PC-3 (cell line): ENCODE measurements at regions not wholly inside any gene's neighbourhood (a gene's known extent, or its start where the extent isn't known, plus 50 kb on each side); places are given as distances from the start of the nearest gene placed in this dataset.

ENCODE experiments used
- ATAC-seq: fragments of 200-7000 bp; cut with Tn5 transposase; 2 replicates; pipeline ENCODE4 v1.9.1; 2020; ENCODE audit warnings: mild to moderate bottlenecking, moderate library complexity
- BruUV-seq: library from RNA; stranded (reverse); fragments of 400-500 nt; replicated peaks from 2 replicates; lab custom pipeline; 2021; lab: Mats Ljungman, UMichigan
- CTCF ChIA-PET: fragments of 300-600 bp; sonication (Branson Sonifier 250); formaldehyde crosslinking; loops from one replicate; lab custom pipeline; 2022; ENCODE audit warnings: antibody characterized with exemption; lab: Charles Lee
- POLR2A ChIA-PET: fragments of 300-600 bp; sonication (Branson Sonifier 250); formaldehyde crosslinking; loops from one replicate; lab custom pipeline; 2022; ENCODE audit warnings: antibody characterized with exemption; ENCODE audit not compliant: unreplicated experiment; lab: Charles Lee
- DNase-seq: peaks from one replicate; pipeline ENCODE4 v3.0.0-alpha.2; 2015
- H2AFZ ChIP-seq: fragments of 300-600 bp; sonication (generic); 2 replicates; pipeline ENCODE4 v1.6.0; 2016; ENCODE audit warnings: antibody characterized with exemption, low read length
- H3F3A ChIP-seq: fragments of 300-600 bp; sonication (generic); one replicate; pipeline ENCODE4 v1.6.0; 2017; ENCODE audit warnings: antibody characterized with exemption, low read length, control low read depth, mild to moderate bottlenecking; ENCODE audit not compliant: unreplicated experiment
- H3K27ac ChIP-seq: fragments of 300-600 bp; sonication (generic); 2 replicates; pipeline ENCODE4 v1.5.1; 2016; ENCODE audit warnings: mild to moderate bottlenecking, low read length
- H3K27me3 ChIP-seq: fragments of 300-600 bp; sonication (generic); 2 replicates; pipeline ENCODE4 v1.6.1; 2016; ENCODE audit warnings: low read length, mixed read lengths
- H3K36me3 ChIP-seq: fragments of 300-600 bp; sonication (generic); 2 replicates; pipeline ENCODE4 v1.6.1; 2016; ENCODE audit warnings: low read depth, mixed run types, low read length, mixed read lengths
- H3K4me1 ChIP-seq: fragments of 300-600 bp; sonication (generic); 2 replicates; pipeline ENCODE4 v1.5.1; 2016; ENCODE audit warnings: low read length; ENCODE audit not compliant: insufficient read depth
- H3K4me2 ChIP-seq: fragments of 300-600 bp; sonication (generic); 2 replicates; pipeline ENCODE4 v1.6.0; 2016; ENCODE audit warnings: low read length
- H3K4me3 ChIP-seq: fragments of 300-600 bp; sonication (generic); 2 replicates; pipeline ENCODE4 v1.5.1; 2016; ENCODE audit warnings: mild to moderate bottlenecking, low read length, mixed read lengths
- H3K79me2 ChIP-seq: fragments of 300-600 bp; sonication (generic); 2 replicates; pipeline ENCODE4 v1.6.1; 2017; ENCODE audit warnings: low read length, mixed read lengths
- H3K9ac ChIP-seq: fragments of 300-600 bp; sonication (generic); 2 replicates; pipeline ENCODE4 v1.6.0; 2016; ENCODE audit warnings: mild to moderate bottlenecking, low read length
- H3K9me2 ChIP-seq: fragments of 300-600 bp; sonication (generic); replicated peaks from 2 replicates; pipeline ENCODE4 v1.6.1; 2016; ENCODE audit warnings: mixed run types, low read length, mixed read lengths
- H3K9me3 ChIP-seq: fragments of 300-600 bp; sonication (generic); 2 replicates; pipeline ENCODE4 v1.6.1; 2016; ENCODE audit warnings: low read length, mixed read lengths
- H4K20me1 ChIP-seq: fragments of 300-600 bp; sonication (generic); 2 replicates; pipeline ENCODE4 v1.6.1; 2016; ENCODE audit warnings: low read length, mixed read lengths
- CTCF ChIP-seq: fragments of 300-600 bp; sonication (generic); conservative IDR thresholded peaks from 2 replicates; pipeline ENCODE4 v1.5.1; 2017; ENCODE audit warnings: antibody characterized with exemption, low read depth, mild to moderate bottlenecking, low read length
- EZH2 ChIP-seq: fragments of 300-600 bp; sonication (generic); IDR thresholded peaks from one replicate; pipeline ENCODE4 v1.6.1; 2017; ENCODE audit warnings: antibody characterized with exemption, mild to moderate bottlenecking, low read length; ENCODE audit not compliant: unreplicated experiment
- EZH2phosphoT487 ChIP-seq: fragments of 300-600 bp; sonication (generic); IDR thresholded peaks from 2 replicates; pipeline ENCODE4 v1.6.1; 2018; ENCODE audit warnings: mild to moderate bottlenecking, antibody characterized with exemption, low read length, borderline replicate concordance
- intact Hi-C: fragments of 100-400 bp; cut with micrococcal nuclease; formaldehyde crosslinking; loops from 2 replicates; pipeline ENCODE4 v1.9.0; 2023

DNA sequence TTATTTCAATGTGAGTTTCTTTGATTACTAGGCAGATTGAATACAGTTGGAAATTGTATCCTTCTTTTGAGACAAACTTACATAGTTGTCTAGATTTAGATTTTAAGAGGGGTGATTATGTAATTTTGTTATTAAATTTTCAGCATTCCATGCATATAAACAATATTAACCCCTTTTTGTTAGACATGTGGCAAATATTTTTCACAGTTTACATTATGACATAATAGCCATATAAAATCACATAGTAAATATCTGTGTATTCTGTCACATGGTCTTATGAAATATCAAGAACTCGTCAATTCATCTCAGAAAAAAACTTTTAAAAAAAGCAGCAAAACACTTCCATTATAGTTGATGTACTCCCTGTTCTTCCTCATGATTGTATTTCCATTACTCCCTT is 243.8 kb downstream of the CYP26B1 start:
- Histone ChIP-seq H3K4me3 (no peak overlapping the region), H4K20me1 (no peaks in the 10 kb centered on the region), H3K9me3 (peaks cover 4% of the 10 kb centered on the region; the same call in 1 of the 2 replicates), H3K9ac (no peak overlapping the region), H3K36me3 (no peaks in the 10 kb centered on the region), H3K27me3 (peaks cover 4% of the 10 kb centered on the region; the same call in 1 of the 2 replicates), H3K27ac (no peak overlapping the region), H3K4me2 (peak overlapping the region; percentile 2; the same call in 1 of the 2 replicates), H3K9me2 (no peaks in the 10 kb centered on the region), H3F3A (no peaks in the 10 kb centered on the region), H3K4me1 (peaks cover 34% of the 10 kb centered on the region), H2AFZ (no peak overlapping the region), H3K79me2 (no peaks in the 10 kb centered on the region)
- no peak for ATAC-seq
- ChIA-PET POLR2A (no interaction called here), CTCF (no interaction called here)
- TF ChIP-seq CTCF = no peak
- no peak for TF ChIP-seq EZH2
- TF ChIP-seq EZH2phosphoT487 = no peak
- no TSS peak for BruUV-seq
- DNase-seq = peak; percentile 17
- intact Hi-C loops = no loop called here

GRCh38 chr2:71901466-71901865 is 246.2 kb downstream of the CYP26B1 start:
- Histone ChIP-seq H3F3A (no peaks in the 10 kb centered on the region), H3K4me3 (no peak overlapping the region), H3K9me2 (no peaks in the 10 kb centered on the region), H4K20me1 (no peaks in the 10 kb centered on the region), H3K9me3 (no peaks in the 10 kb centered on the region), H3K9ac (no peak overlapping the region), H3K36me3 (no peaks in the 10 kb centered on the region), H3K27me3 (peaks cover 7% of the 10 kb centered on the region; the same call in 1 of the 2 replicates), H2AFZ (no peak overlapping the region), H3K4me1 (peaks cover 29% of the 10 kb centered on the region), H3K4me2 (no peak overlapping the region), H3K27ac (no peak overlapping the region), H3K79me2 (no peaks in the 10 kb centered on the region)
- peak; percentile 15 for DNase-seq
- CTCF ChIA-PET = no interaction called here
- POLR2A ChIA-PET = no interaction called here
- intact Hi-C loops = no loop called here
- no peak for ATAC-seq
- BruUV-seq = no TSS peak
- TF ChIP-seq EZH2 (no peak), EZH2phosphoT487 (no peak), CTCF (no peak)

DNA sequence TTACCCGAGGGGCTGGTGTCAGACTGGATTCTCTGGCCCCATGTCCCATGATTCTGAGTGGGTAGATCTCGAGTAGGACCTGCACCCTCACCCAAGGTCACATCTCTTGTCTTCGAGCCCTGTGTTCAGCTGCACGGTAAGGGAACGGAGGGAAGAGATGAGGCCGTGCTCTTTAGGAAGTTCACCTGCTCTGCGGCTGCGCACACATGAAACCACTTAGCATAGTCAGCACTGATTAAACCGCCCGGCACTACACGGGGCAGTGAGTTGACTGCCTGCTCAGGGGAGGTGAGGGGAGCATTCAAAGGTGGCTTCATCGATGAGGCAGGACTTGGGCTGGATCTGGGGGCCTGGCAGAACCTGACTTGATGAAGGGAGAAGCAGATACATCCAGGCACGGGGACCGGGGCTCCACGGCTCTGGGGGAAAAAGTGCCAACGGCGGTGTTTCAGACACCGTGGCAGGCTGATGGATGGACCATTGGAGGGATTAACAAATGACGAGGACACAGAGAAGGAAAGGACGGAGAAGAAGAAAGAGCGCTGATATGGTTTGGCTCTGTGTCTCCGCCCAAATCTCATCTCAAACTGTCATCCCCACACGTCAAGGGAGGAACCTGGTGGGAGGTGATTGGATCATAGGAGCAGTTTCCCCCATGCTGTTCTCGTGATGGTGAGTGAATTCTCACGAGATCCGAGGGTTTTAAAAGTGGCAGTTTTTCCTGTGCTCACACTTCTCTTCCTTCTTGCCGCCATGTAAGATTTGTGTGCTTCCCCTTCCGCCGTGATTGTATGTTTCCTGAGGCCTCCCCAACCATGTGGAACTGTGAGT is 248.6 kb downstream of the CYP26B1 start:
- no TSS peak for BruUV-seq
- H2AFZ ChIP-seq = no peak overlapping the region
- peaks cover 7% of the 10 kb centered on the region; the same call in 1 of the 2 replicates for H3K27me3 ChIP-seq
- ATAC-seq (no peak), DNase-seq (no peak)
- H3K4me1 ChIP-seq = peaks cover 7% of the 10 kb centered on the region
- H3K79me2 ChIP-seq = no peaks in the 10 kb centered on the region
- POLR2A ChIA-PET = no interaction called here
- no peaks in the 10 kb centered on the region for H4K20me1 ChIP-seq
- TF ChIP-seq CTCF (no peak), EZH2 (no peak), EZH2phosphoT487 (no peak)
- intact Hi-C loops = no loop called here
- H3K36me3 ChIP-seq = no peaks in the 10 kb centered on the region
- no peak overlapping the region for H3K4me2 ChIP-seq
- no peaks in the 10 kb centered on the region for H3K9me2 ChIP-seq
- no peak overlapping the region for H3K27ac ChIP-seq
- CTCF ChIA-PET = no interaction called here
- no peaks in the 10 kb centered on the region for H3F3A ChIP-seq
- H3K4me3 ChIP-seq = no peak overlapping the region
- no peak overlapping the region for H3K9ac ChIP-seq
- H3K9me3 ChIP-seq = no peaks in the 10 kb centered on the region
